ENCODE measurements at regions not wholly inside any gene's neighbourhood (a gene's known extent, or its start where the extent isn't known, plus 50 kb on each side); places are given as distances from the start of the nearest gene placed in this dataset.

- TF ChIP-seq SIRT6 (IDR thresholded peaks at IDR 0.05; ENCODE audit: low read length) (no peak), TAF1 (IDR thresholded peaks at IDR 0.05; ENCODE audit: low read depth, low read length) (no peak), HDAC2 (IDR thresholded peaks at IDR 0.05; ENCODE audit: borderline replicate concordance in 1 of 2, low read depth in 2 of 2, low read length in 2 of 2) (no peak), SP4 (IDR thresholded peaks at IDR 0.05; ENCODE audit: low read length) (no peak)
- no peak overlapping the region for H2AK5ac ChIP-seq (ENCODE audit: low read depth, low read length)
These were observed 997.2 kb upstream of the GHITM start for GRCh38 chr10:83142074-83142563.

More at GRCh38 chr10:83142074-83142563, 997.2 kb upstream of the GHITM start:
- CTCF ChIA-PET (ENCODE audit: partially characterized antibody), result no interaction called here
- Histone ChIP-seq H2BK15ac (ENCODE audit: low read length) (no peak overlapping the region), H2BK12ac (ENCODE audit: low read depth, low read length) (no peak overlapping the region), H4K8ac (ENCODE audit: extremely low read depth, insufficient read depth, low read length) (no peak overlapping the region), H3K27me3 (replicated peaks in 1 of 4; ENCODE audit: control insufficient read depth in 3 of 4, extremely low read depth in 1 of 4, insufficient read depth in 3 of 4, low read length in 3 of 4) (no peaks in the 10 kb centered on the region), H3K23ac (ENCODE audit: insufficient read length) (no peak overlapping the region), H3K9me3 (ENCODE audit: insufficient read depth in 2 of 2, low read depth in 1 of 2, low read length in 1 of 2) (no peaks in the 10 kb centered on the region), H3K27ac (ENCODE audit: low read depth, low read length) (no peak overlapping the region), H2BK20ac (ENCODE audit: low read length) (no peak overlapping the region), H2AFZ (ENCODE audit: low read length) (no peak overlapping the region), H3K36me3 (ENCODE audit: control insufficient read depth in 2 of 4, insufficient read depth in 4 of 4, low read length in 3 of 4) (no peaks in the 10 kb centered on the region), H4K20me1 (replicated peaks in 1 of 2; ENCODE audit: control insufficient read depth in 1 of 2, insufficient read depth in 2 of 2, low read length in 2 of 2) (no peaks in the 10 kb centered on the region), H3K4me3 (ENCODE audit: extremely low read depth in 1 of 4, insufficient read depth in 2 of 4, low read depth in 3 of 4, low read length in 4 of 4) (no peak overlapping the region), H3K14ac (ENCODE audit: insufficient read length) (no peak overlapping the region), H4K91ac (replicated peaks; ENCODE audit: insufficient read length, low read length) (no peak overlapping the region), H3K56ac (replicated peaks; ENCODE audit: insufficient read length, low read depth, low read length) (no peak overlapping the region), H4K5ac (ENCODE audit: insufficient read length, low read depth, low read length) (no peak overlapping the region), H3K79me2 (ENCODE audit: control insufficient read depth in 1 of 2, insufficient read depth in 2 of 2, low read length in 2 of 2) (no peaks in the 10 kb centered on the region), H2BK5ac (ENCODE audit: low read depth, low read length) (no peak overlapping the region), H3K4me1 (replicated peaks in 1 of 4; ENCODE audit: control insufficient read depth in 3 of 4, insufficient read depth in 4 of 4, low read length in 3 of 4) (no peaks in the 10 kb centered on the region), H3K79me1 (ENCODE audit: low read depth, low read length) (no peaks in the 10 kb centered on the region), H3K4ac (replicated peaks; ENCODE audit: insufficient read length, low read depth, low read length) (no peak overlapping the region), H3K9ac (replicated peaks in 1 of 4; ENCODE audit: extremely low read depth in 1 of 4, low read depth in 3 of 4, low read length in 3 of 4) (peak overlapping the region in 1 of 4 experiments; percentile 10; a peak in 1 of 7 replicates), H3K4me2 (ENCODE audit: insufficient read depth in 1 of 2, low read depth in 2 of 2, low read length in 2 of 2) (no peak overlapping the region), H3K18ac (ENCODE audit: extremely low read depth, low read length) (no peak overlapping the region), H2BK120ac (replicated peaks; ENCODE audit: low read depth, low read length) (no peak overlapping the region), H3K23me2 (ENCODE audit: low read depth, low read length) (no peaks in the 10 kb centered on the region)
- POLR2A ChIA-PET (ENCODE audit: partially characterized antibody), result no interaction called here
- 93% methylated on average over 3 of the region's 3 CpGs; no CpG with 5 or more reads in 1 of the 2 experiments for WGBS, 2 experiments (ENCODE audit: extremely low coverage in 1 of 2, insufficient coverage in 1 of 2, insufficient read length in 1 of 2, insufficient replicate concordance in 2 of 2, low coverage in 1 of 2, low lambda C conversion rate in 2 of 2, missing lambda C conversion rate in 1 of 2)
- FAIRE-seq (no peak), DNase-seq (ENCODE audit: low read depth in 1 of 2, low spot score in 2 of 2) (no peak)
